ENCODE measurements at regions not wholly inside any gene's neighbourhood (a gene's known extent, or its start where the extent isn't known, plus 50 kb on each side); places are given as distances from the start of the nearest gene placed in this dataset.

- no peak for TF ChIP-seq CTCF (IDR thresholded peaks at IDR 0.05)
- no peak for ATAC-seq (ENCODE audit: low FRiP score)
- DNase-seq (ENCODE audit: low spot score) = no peak
These were observed 176.7 kb downstream of the NRP2 start for GRCh38 chr2:205858881-205859441.

GRCh38 chr2:205858275-205858674 is 176.0 kb downstream of the NRP2 start:
- no peak for DNase-seq (ENCODE audit: low spot score)
- TF ChIP-seq CTCF (IDR thresholded peaks at IDR 0.05) = no peak
- ATAC-seq (ENCODE audit: low FRiP score) = no peak

GRCh38 chr2:205857520-205858237 is 175.4 kb downstream of the NRP2 start:
- DNase-seq (ENCODE audit: low spot score) (no peak), ATAC-seq (ENCODE audit: low FRiP score) (no peak)
- TF ChIP-seq CTCF (IDR thresholded peaks at IDR 0.05) = no peak

- no peak for ATAC-seq (ENCODE audit: low FRiP score)
- TF ChIP-seq CTCF (IDR thresholded peaks at IDR 0.05) = no peak
- no peak for DNase-seq (ENCODE audit: low spot score)
These were observed 170.2 kb downstream of the NRP2 start for GRCh38 chr2:205852457-205852856.

- no peak for TF ChIP-seq CTCF (IDR thresholded peaks at IDR 0.05)
- ATAC-seq (ENCODE audit: low FRiP score) = no peak
- no peak for DNase-seq (ENCODE audit: low spot score)
These were observed 168.3 kb downstream of the NRP2 start for GRCh38 chr2:205850611-205851010.

GRCh38 chr2:205850132-205850531 is 167.8 kb downstream of the NRP2 start:
- ATAC-seq (ENCODE audit: low FRiP score) (no peak), DNase-seq (ENCODE audit: low spot score) (no peak)
- no peak for TF ChIP-seq CTCF (IDR thresholded peaks at IDR 0.05)

GRCh38 chr2:205849136-205849535 is 166.8 kb downstream of the NRP2 start:
- TF ChIP-seq CTCF (IDR thresholded peaks at IDR 0.05) = no peak
- DNase-seq (ENCODE audit: low spot score) = no peak
- ATAC-seq (ENCODE audit: low FRiP score) = no peak

Data from omental fat pad (tissue), 3 donors.